Loucy (cell line): ENCODE measurements at regions not wholly inside any gene's neighbourhood (a gene's known extent, or its start where the extent isn't known, plus 50 kb on each side); places are given as distances from the start of the nearest gene placed in this dataset.

Experiments
- CTCF ChIP-seq: fragments of 200-600 bp; sonication (generic); conservative IDR thresholded peaks from 2 replicates; pipeline ENCODE4 v1.5.1; 2014; ENCODE audit warnings: mild to moderate bottlenecking, antibody characterized with exemption, low read length
- EZH2phosphoT487 ChIP-seq: fragments of 200-600 bp; IDR thresholded peaks from 2 replicates; pipeline ENCODE4 v1.6.1; 2018; ENCODE audit warnings: antibody characterized with exemption, mild to moderate bottlenecking, moderate library complexity, borderline replicate concordance

GRCh38 chr16:60605176-60605575 lies 1431.1 kb downstream of the CDH8 start:
- TF ChIP-seq CTCF (no peak), EZH2phosphoT487 (no peak)
